ENCODE measurements at regions not wholly inside any gene's neighbourhood (a gene's known extent, or its start where the extent isn't known, plus 50 kb on each side); places are given as distances from the start of the nearest gene placed in this dataset.

DNA sequence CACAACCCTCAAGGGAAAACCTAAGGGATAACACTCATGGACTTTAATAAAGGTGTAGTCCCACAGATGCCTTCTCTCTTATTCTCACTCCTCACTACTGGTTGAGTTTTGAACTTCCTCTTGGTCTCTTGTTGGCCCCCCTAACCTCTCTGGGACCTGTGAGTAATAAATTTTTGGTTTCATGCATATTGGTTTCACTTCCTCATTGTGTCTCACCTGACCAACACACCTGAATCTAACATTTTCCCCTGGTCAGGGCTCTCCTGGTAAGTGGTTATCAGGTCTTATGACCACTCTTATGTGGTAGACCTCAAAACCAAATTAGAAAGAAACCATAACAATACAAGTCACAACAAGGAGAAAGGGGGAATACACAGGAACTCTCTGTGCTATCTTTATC is 60.5 kb upstream of the PRMT6 start:
- no peak for TF ChIP-seq TAF1 (IDR thresholded peaks at IDR 0.05; ENCODE audit: borderline replicate concordance, low read depth, low read length)
- no peak for TF ChIP-seq POLR2AphosphoS5 (IDR thresholded peaks at IDR 0.05; ENCODE audit: low read depth, low read length)
- TF ChIP-seq POLR2A (IDR thresholded peaks at IDR 0.05; ENCODE audit: low read depth, low read length), result no peak
